H1 (cell line): ENCODE measurements at regions not wholly inside any gene's neighbourhood (a gene's known extent, or its start where the extent isn't known, plus 50 kb on each side); places are given as distances from the start of the nearest gene placed in this dataset.

Source experiments
- CTCF ChIA-PET: fragments of 300-600 bp; sonication (Branson Sonifier 250); formaldehyde crosslinking; loops from one replicate; lab custom pipeline; 2021; ENCODE audit not compliant: partially characterized antibody; lab: Charles Lee
- POLR2A ChIA-PET: fragments of 300-600 bp; sonication (Branson Sonifier 250); formaldehyde crosslinking; loops from one replicate; lab custom pipeline; 2021; ENCODE audit warnings: inconsistent platforms; ENCODE audit not compliant: partially characterized antibody; lab: Charles Lee
- DNase-seq, 2 experiments: peaks; one replicate each; pipeline versions ENCODE4 v3.0.0 to v3.0.0-alpha.2; 2010 to 2022; ENCODE audit warnings: low spot score in 2 of 2, low read depth in 1 of 2, mixed read lengths in 1 of 2
- FAIRE-seq: peaks from 2 replicates; lab custom pipeline; 2011; peaks lifted over from hg19 to GRCh38; lab: Jason Lieb, UNC
- H2AFZ ChIP-seq: 2 replicates; pipeline ENCODE4 v1.8.1; 2012; ENCODE audit warnings: low read length, inconsistent platforms
- H2AK5ac ChIP-seq: 2 replicates; pipeline ENCODE4 v1.6.1; 2013; ENCODE audit warnings: low read depth, low read length
- H2BK120ac ChIP-seq: replicated peaks from 2 replicates; pipeline ENCODE3; 2013; ENCODE audit warnings: low read depth, low read length, inconsistent platforms
- H2BK12ac ChIP-seq: 2 replicates; pipeline ENCODE4 v1.6.1; 2013; ENCODE audit warnings: low read depth, low read length
- H2BK15ac ChIP-seq: 2 replicates; pipeline ENCODE4 v1.6.1; 2013; ENCODE audit warnings: low read length
- H2BK20ac ChIP-seq: 2 replicates; pipeline ENCODE4 v1.6.1; 2013; ENCODE audit warnings: low read length
- H2BK5ac ChIP-seq: 2 replicates; pipeline ENCODE4 v1.6.1; 2013; ENCODE audit warnings: low read depth, low read length
- H3K14ac ChIP-seq: 2 replicates; pipeline ENCODE4 v1.6.1; 2013; ENCODE audit warnings: inconsistent platforms; ENCODE audit not compliant: insufficient read length
- H3K18ac ChIP-seq: 2 replicates; pipeline ENCODE4 v1.6.1; 2013; ENCODE audit warnings: low read length; ENCODE audit errors: extremely low read depth
- H3K23ac ChIP-seq: 2 replicates; pipeline ENCODE4 v1.6.1; 2013; ENCODE audit warnings: inconsistent platforms; ENCODE audit not compliant: insufficient read length
- H3K23me2 ChIP-seq: 2 replicates; pipeline ENCODE4 v1.6.1; 2013; ENCODE audit warnings: low read depth, low read length
- H3K27ac ChIP-seq: 2 replicates; pipeline ENCODE4 v1.6.1; 2011; ENCODE audit warnings: low read depth, low read length, inconsistent platforms
- H3K27me3 ChIP-seq, 4 experiments: replicated peaks in 1 of 4; 1 replicate in 1 of 4; 2 replicates in 3 of 4; pipeline versions ENCODE4 v1.6.1 to v1.8.1; 2011 to 2013; ENCODE audit warnings: low read length in 3 of 4, mild to moderate bottlenecking in 3 of 4, inconsistent platforms in 2 of 4, mixed read lengths in 2 of 4, moderate library complexity in 1 of 4; ENCODE audit not compliant: control insufficient read depth in 3 of 4, insufficient read depth in 3 of 4; ENCODE audit errors: extremely low read depth in 1 of 4
- H3K36me3 ChIP-seq, 4 experiments: 2 replicates each; pipeline versions ENCODE4 v1.6.1 to v1.8.1; 2011 to 2013; ENCODE audit warnings: mild to moderate bottlenecking in 4 of 4, low read length in 3 of 4, moderate library complexity in 2 of 4, control low read depth in 1 of 4, inconsistent platforms in 1 of 4; ENCODE audit not compliant: insufficient read depth in 4 of 4, control insufficient read depth in 2 of 4
- H3K4ac ChIP-seq: replicated peaks from 2 replicates; pipeline ENCODE3; 2013; ENCODE audit warnings: low read length, low read depth, mixed read lengths, inconsistent platforms; ENCODE audit not compliant: insufficient read length
- H3K4me1 ChIP-seq, 4 experiments: replicated peaks in 1 of 4; 1 replicate in 1 of 4; 2 replicates in 3 of 4; pipeline versions ENCODE4 v1.6.1 to v1.8.1; 2011 to 2013; ENCODE audit warnings: low read length in 3 of 4, inconsistent platforms in 2 of 4, mixed read lengths in 1 of 4; ENCODE audit not compliant: insufficient read depth in 4 of 4, control insufficient read depth in 3 of 4
- H3K4me2 ChIP-seq, 2 experiments: 2 replicates each; pipeline versions ENCODE4 v1.6.1 to v1.8.1; 2011 to 2013; ENCODE audit warnings: low read depth in 2 of 2, low read length in 2 of 2, control low read depth in 1 of 2, inconsistent platforms in 1 of 2, mild to moderate bottlenecking in 1 of 2; ENCODE audit not compliant: insufficient read depth in 1 of 2
- H3K4me3 ChIP-seq, 4 experiments: fragments of 200-600, 300-600 bp in 1 of 4; sonication (generic), shearing (Covaris generic), sonication (Bioruptor Twin) in 1 of 4; 2 replicates each; pipeline versions ENCODE4 v1.5.1 to v1.8.1; 2011 to 2016; ENCODE audit warnings: low read length in 4 of 4, low read depth in 3 of 4, control low read depth in 2 of 4, inconsistent platforms in 2 of 4, mild to moderate bottlenecking in 2 of 4, mixed read lengths in 1 of 4, moderate library complexity in 1 of 4; ENCODE audit not compliant: insufficient read depth in 2 of 4; ENCODE audit errors: extremely low read depth in 1 of 4
- H3K56ac ChIP-seq: replicated peaks from 2 replicates; pipeline ENCODE3; 2013; ENCODE audit warnings: low read depth, mild to moderate bottlenecking, mixed read lengths, low read length, inconsistent platforms; ENCODE audit not compliant: insufficient read length
- H3K79me1 ChIP-seq: 2 replicates; pipeline ENCODE4 v1.6.1; 2013; ENCODE audit warnings: low read depth, low read length, control low read depth
- H3K79me2 ChIP-seq, 2 experiments: 2 replicates each; pipeline versions ENCODE4 v1.6.1 to v1.8.1; 2012 to 2013; ENCODE audit warnings: low read length in 2 of 2, mild to moderate bottlenecking in 2 of 2, inconsistent platforms in 1 of 2; ENCODE audit not compliant: insufficient read depth in 2 of 2, control insufficient read depth in 1 of 2
- H3K9ac ChIP-seq, 4 experiments: replicated peaks in 1 of 4; 1 replicate in 1 of 4; 2 replicates in 3 of 4; pipeline versions ENCODE4 v1.6.1 to v1.8.1; 2011 to 2013; ENCODE audit warnings: low read depth in 3 of 4, low read length in 3 of 4, control low read depth in 2 of 4, mild to moderate bottlenecking in 2 of 4, moderate library complexity in 2 of 4, inconsistent platforms in 1 of 4; ENCODE audit errors: extremely low read depth in 1 of 4
- H3K9me3 ChIP-seq, 2 experiments: 2 replicates each; pipeline versions ENCODE4 v1.6.1 to v1.8.1; 2012 to 2013; ENCODE audit warnings: mild to moderate bottlenecking in 2 of 2, moderate library complexity in 2 of 2, control low read depth in 1 of 2, inconsistent platforms in 1 of 2, low read depth in 1 of 2, low read length in 1 of 2, mixed read lengths in 1 of 2; ENCODE audit not compliant: insufficient read depth in 2 of 2
- H4K20me1 ChIP-seq, 2 experiments: replicated peaks in 1 of 2; 2 replicates each; pipeline versions ENCODE3 to v1.8.1; 2011 to 2013; ENCODE audit warnings: inconsistent platforms in 2 of 2, low read length in 2 of 2, mild to moderate bottlenecking in 1 of 2; ENCODE audit not compliant: insufficient read depth in 2 of 2, control insufficient read depth in 1 of 2
- H4K5ac ChIP-seq: 2 replicates; pipeline ENCODE4 v1.6.1; 2013; ENCODE audit warnings: low read length, low read depth, mixed read lengths, inconsistent platforms; ENCODE audit not compliant: insufficient read length
- H4K8ac ChIP-seq: 2 replicates; pipeline ENCODE4 v1.8.0; 2013; ENCODE audit warnings: mild to moderate bottlenecking, moderate library complexity, low read length, inconsistent platforms; ENCODE audit not compliant: insufficient read depth; ENCODE audit errors: extremely low read depth
- H4K91ac ChIP-seq: replicated peaks from 2 replicates; pipeline ENCODE3; 2013; ENCODE audit warnings: low read length, mixed read lengths, inconsistent platforms; ENCODE audit not compliant: insufficient read length
- ATF3 ChIP-seq: IDR thresholded peaks from 2 replicates; pipeline ENCODE4 v1.6.1; 2011; ENCODE audit warnings: low read depth, mild to moderate bottlenecking, low read length; ENCODE audit not compliant: insufficient read depth
- CREB1 ChIP-seq: IDR thresholded peaks from 2 replicates; pipeline ENCODE4 v1.6.1; 2012; ENCODE audit warnings: inconsistent platforms
- PHF8 ChIP-seq: fragments of 200-600 bp; sonication (generic); conservative IDR thresholded peaks from 2 replicates; pipeline ENCODE4 v1.7.1; 2012; ENCODE audit warnings: low read depth, mild to moderate bottlenecking, inconsistent platforms, low read length, moderate library complexity
- RAD21 ChIP-seq, 2 experiments: IDR thresholded peaks in 1 of 2; conservative IDR thresholded peaks in 1 of 2; 2 replicates each; pipeline ENCODE4 v1.6.1; 2011; ENCODE audit warnings: low read depth in 2 of 2, low read length in 2 of 2, improper control_type of control experiment in 1 of 2, inconsistent platforms in 1 of 2, mild to moderate bottlenecking in 1 of 2, moderate library complexity in 1 of 2
- WGBS, 2 experiments: shearing (Covaris generic) in 1 of 2; methylation state at CpG; one replicate each; pipeline versions ENCODE4 v1.1.6 to v1.1.7; 2013 to 2015; ENCODE audit warnings: low lambda C conversion rate in 2 of 2, mixed read lengths in 2 of 2, inconsistent platforms in 1 of 2, low coverage in 1 of 2, missing lambda C conversion rate in 1 of 2; ENCODE audit not compliant: insufficient replicate concordance in 2 of 2, insufficient coverage in 1 of 2, insufficient read length in 1 of 2; ENCODE audit errors: extremely low coverage in 1 of 2, missing lambda C conversion rate in 1 of 2; 5-methylcytosine and 5-hydroxymethylcytosine counted together

DNA sequence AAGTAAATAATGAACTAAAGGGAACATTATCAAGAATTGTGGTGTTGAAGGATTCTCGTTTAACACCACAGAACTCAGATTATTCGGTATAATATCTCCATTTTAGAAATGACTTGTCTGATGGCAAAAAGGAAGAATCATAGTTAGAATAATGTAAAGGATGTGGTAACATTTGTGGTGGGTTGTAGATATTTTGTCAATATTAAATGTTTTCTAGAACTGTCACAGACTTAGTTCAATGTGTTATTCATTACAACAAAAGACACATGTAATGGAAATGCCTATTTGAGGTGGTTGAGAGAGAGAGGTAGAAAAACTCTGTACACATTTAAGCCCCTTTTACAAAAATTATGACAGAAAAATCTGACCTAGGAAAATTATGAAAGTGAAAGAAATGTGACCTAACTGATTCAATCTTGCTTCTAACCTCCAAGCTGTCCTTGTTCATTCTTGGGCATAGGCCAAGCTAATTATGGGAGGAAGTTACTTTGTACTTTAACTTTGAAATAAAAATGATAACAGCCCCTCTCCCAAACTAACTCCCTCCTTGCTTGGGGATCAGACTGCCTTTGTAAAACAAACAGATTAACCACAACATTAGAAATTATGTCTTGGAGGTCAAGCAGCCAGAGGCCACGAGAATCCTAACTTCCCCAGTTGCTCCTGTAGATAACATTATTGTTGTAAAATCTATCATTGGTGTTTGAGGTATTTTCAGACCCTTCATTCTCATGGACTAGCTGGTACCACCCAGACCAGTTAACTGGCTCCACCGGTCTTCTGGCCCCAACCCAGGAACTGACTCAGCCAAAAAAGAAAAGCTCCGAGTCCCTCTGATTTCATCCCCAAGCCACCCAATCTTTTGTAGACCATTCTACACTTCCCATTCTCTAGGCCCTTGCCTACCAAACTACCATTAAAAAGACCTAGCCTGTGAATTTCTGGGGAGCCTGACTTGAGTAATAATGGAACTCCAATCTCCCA is 1287.8 kb upstream of the CDH8 start:
- Histone ChIP-seq H4K8ac (no peak overlapping the region), H3K9me3 (no peaks in the 10 kb centered on the region), H2BK15ac (no peak overlapping the region), H3K4me2 (no peak overlapping the region), H3K79me1 (no peaks in the 10 kb centered on the region), H4K5ac (no peak overlapping the region), H3K27me3 (no peaks in the 10 kb centered on the region), H3K23ac (no peak overlapping the region), H3K27ac (no peak overlapping the region), H3K79me2 (no peaks in the 10 kb centered on the region), H3K4me3 (no peak overlapping the region), H3K18ac (no peak overlapping the region), H3K56ac (no peak overlapping the region), H3K36me3 (no peaks in the 10 kb centered on the region), H3K9ac (no peak overlapping the region), H2BK120ac (no peak overlapping the region), H4K91ac (no peak overlapping the region), H3K4me1 (no peaks in the 10 kb centered on the region), H2BK12ac (no peak overlapping the region), H3K23me2 (no peaks in the 10 kb centered on the region), H2BK5ac (no peak overlapping the region), H2AK5ac (no peak overlapping the region), H4K20me1 (no peaks in the 10 kb centered on the region), H3K4ac (no peak overlapping the region), H2BK20ac (no peak overlapping the region), H2AFZ (no peak overlapping the region), H3K14ac (no peak overlapping the region)
- no peak for TF ChIP-seq CREB1
- TF ChIP-seq ATF3, result no peak
- no peak for TF ChIP-seq PHF8
- no peak for TF ChIP-seq RAD21 (IDR thresholded peaks at IDR 0.05 in 1 of 2, conservative IDR thresholded peaks at IDR 0.05 in 1 of 2; ENCODE audit: low read depth in 2 of 2, low read length in 2 of 2)
- no peak for DNase-seq
- ChIA-PET POLR2A (no interaction called here), CTCF (interaction anchor here (0.8 kb wide), 1 partner anchor 1134 kb away, joined by 4 read pairs; no protein-coding TSS in a partner anchor)
- WGBS, 2 experiments, result 97% methylated on average over 5 of the region's 5 CpGs; no CpG with 5 or more reads in 1 of the 2 experiments
- FAIRE-seq, result no peak
